HCT116 (cell line): ENCODE measurements at regions not wholly inside any gene's neighbourhood (a gene's known extent, or its start where the extent isn't known, plus 50 kb on each side); places are given as distances from the start of the nearest gene placed in this dataset.

Source experiments
- ATAC-seq: fragments of 200-7000 bp; cut with Tn5 transposase; 2 replicates; pipeline ENCODE4 v1.9.1; 2020; ENCODE audit warnings: mild to moderate bottlenecking, moderate library complexity
- BruUV-seq: library from RNA; stranded (reverse); fragments of 400-500 nt; replicated peaks from 2 replicates; lab custom pipeline; 2021; lab: Mats Ljungman, UMichigan
- CTCF ChIA-PET: fragments of 300-600 bp; sonication (Branson Sonifier 250); formaldehyde crosslinking; loops from one replicate; lab custom pipeline; 2021; ENCODE audit warnings: antibody characterized with exemption; lab: Charles Lee
- POLR2A ChIA-PET: fragments of 300-600, 350-600 bp; sonication (Branson Sonifier 250); formaldehyde crosslinking; loops from one replicate; lab custom pipeline; 2021; ENCODE audit warnings: antibody characterized with exemption; lab: Charles Lee
- RAD21 ChIA-PET, 2 experiments: fragments of 300-600 bp; sonication (Branson Sonifier 250); formaldehyde crosslinking; loops; one replicate each; lab custom pipeline; 2023; ENCODE audit warnings: low total read pairs in 2 of 2; ENCODE audit not compliant: uncharacterized antibody in 2 of 2, unreplicated experiment in 2 of 2, low non-redundant PET in 1 of 2; lab: Charles Lee
- DNase-seq: peaks from one replicate; pipeline ENCODE4 v3.0.0-alpha.2; 2010; ENCODE audit warnings: low read depth, low spot score
- H2AFZ ChIP-seq: fragments of 200-600 bp; shearing (Covaris generic), sonication (generic); 2 replicates; pipeline ENCODE4 v1.6.1; 2017; ENCODE audit warnings: low read depth, mixed run types, mixed read lengths, antibody characterized with exemption, low read length; ENCODE audit not compliant: poor library complexity, severe bottlenecking
- H3K27ac ChIP-seq: 2 replicates; pipeline ENCODE4 v1.5.1; 2012; ENCODE audit warnings: low read depth, low read length
- H3K27me3 ChIP-seq: fragments of 200-600 bp; sonication (generic); 2 replicates; pipeline ENCODE4 v1.6.1; 2016; ENCODE audit warnings: mixed run types, low read length, mixed read lengths; ENCODE audit not compliant: insufficient read depth
- H3K36me3 ChIP-seq, 2 experiments: fragments of 200-500 bp in 1 of 2; fragments of 200-600 bp in 1 of 2; sonication (Bioruptor generic) in 1 of 2; sonication (generic) in 1 of 2; 2 replicates each; pipeline versions ENCODE4 v1.5.1 to v1.6.1; 2014 to 2016; ENCODE audit warnings: low read length in 2 of 2, inconsistent platforms in 1 of 2, mixed read lengths in 1 of 2, mixed run types in 1 of 2; ENCODE audit not compliant: insufficient read depth in 2 of 2, control insufficient read depth in 1 of 2
- H3K4me1 ChIP-seq, 2 experiments: fragments of 200-600 bp in 1 of 2; sonication (generic) in 1 of 2; 2 replicates each; pipeline versions ENCODE4 v1.5.1 to v1.6.1; 2012 to 2017; ENCODE audit warnings: low read length in 2 of 2, inconsistent platforms in 1 of 2, mild to moderate bottlenecking in 1 of 2, mixed read lengths in 1 of 2, mixed run types in 1 of 2, moderate library complexity in 1 of 2; ENCODE audit not compliant: insufficient read depth in 2 of 2, control insufficient read depth in 1 of 2
- H3K4me2 ChIP-seq: fragments of 200-600 bp; sonication (generic); 2 replicates; pipeline ENCODE4 v1.6.1; 2017; ENCODE audit warnings: mixed run types, low read length, mixed read lengths
- H3K4me3 ChIP-seq, 2 experiments: fragments of 200-600 bp in 1 of 2; sonication (generic) in 1 of 2; replicated peaks in 1 of 2; 2 replicates each; pipeline ENCODE4 v1.5.1; 2011 to 2016; ENCODE audit warnings: low read length in 2 of 2, control low read depth in 1 of 2, low read depth in 1 of 2, mild to moderate bottlenecking in 1 of 2, mixed read lengths in 1 of 2, mixed run types in 1 of 2
- H3K79me2 ChIP-seq: fragments of 200-600 bp; sonication (generic); 2 replicates; pipeline ENCODE4 v1.6.1; 2017; ENCODE audit warnings: mild to moderate bottlenecking, mixed run types, low read length, moderate library complexity, mixed read lengths; ENCODE audit not compliant: insufficient read depth
- H3K9ac ChIP-seq: fragments of 200-600 bp; sonication (generic); 2 replicates; pipeline ENCODE4 v1.6.1; 2016; ENCODE audit warnings: low read length, mixed read lengths
- H3K9me2 ChIP-seq: fragments of 200-600 bp; sonication (generic), shearing (Covaris generic); 2 replicates; pipeline ENCODE4 v1.6.1; 2017; ENCODE audit warnings: mixed run types, mild to moderate bottlenecking, moderate library complexity; ENCODE audit not compliant: insufficient read depth
- H3K9me3 ChIP-seq, 2 experiments: fragments of 200-500 bp in 1 of 2; fragments of 200-600 bp in 1 of 2; sonication (Bioruptor generic) in 1 of 2; sonication (generic) in 1 of 2; 2 replicates each; pipeline ENCODE4 v1.6.1; 2014 to 2017; ENCODE audit warnings: low read length in 2 of 2, mixed read lengths in 2 of 2, inconsistent platforms in 1 of 2, low read depth in 1 of 2, mild to moderate bottlenecking in 1 of 2, mixed run types in 1 of 2, moderate library complexity in 1 of 2; ENCODE audit not compliant: control insufficient read depth in 1 of 2, insufficient read depth in 1 of 2
- H4K20me1 ChIP-seq: fragments of 200-600 bp; sonication (generic), shearing (Covaris generic); 2 replicates; pipeline ENCODE4 v1.6.1; 2017; ENCODE audit warnings: mixed run types, mild to moderate bottlenecking, moderate library complexity; ENCODE audit not compliant: insufficient read depth
- ATF3 ChIP-seq: IDR thresholded peaks from 2 replicates; pipeline ENCODE4 v1.6.1; 2012
- CBX3 ChIP-seq: IDR thresholded peaks from 2 replicates; pipeline ENCODE4 v1.6.1; 2012; ENCODE audit warnings: low read depth
- CTCF ChIP-seq, 3 experiments: fragments of 200-600 bp in 1 of 3; sonication (generic) in 1 of 3; IDR thresholded peaks in 2 of 3; conservative IDR thresholded peaks in 1 of 3; 2 replicates each; pipeline ENCODE4 v1.5.1; 2012 to 2017; ENCODE audit warnings: low read depth in 2 of 3, low read length in 2 of 3, antibody characterized with exemption in 1 of 3, borderline replicate concordance in 1 of 3, control low read depth in 1 of 3, mild to moderate bottlenecking in 1 of 3, mixed read lengths in 1 of 3, mixed run types in 1 of 3, moderate library complexity in 1 of 3; ENCODE audit not compliant: insufficient read depth in 1 of 3
- ELF1 ChIP-seq: IDR thresholded peaks from 2 replicates; pipeline ENCODE4 v1.6.1; 2012; ENCODE audit warnings: low read depth, borderline replicate concordance
- EZH2 ChIP-seq: fragments of 200-600 bp; sonication (generic); IDR thresholded peaks from 2 replicates; pipeline ENCODE4 v1.6.1; 2017; ENCODE audit warnings: antibody characterized with exemption, mixed run types
- FOSL1 ChIP-seq: IDR thresholded peaks from 2 replicates; pipeline ENCODE4 v1.6.1; 2012; ENCODE audit warnings: low read depth
- JUND ChIP-seq: IDR thresholded peaks from 2 replicates; pipeline ENCODE4 v1.6.1; 2012
- MAX ChIP-seq: IDR thresholded peaks from 2 replicates; pipeline ENCODE4 v1.6.1; 2012
- POLR2A ChIP-seq: IDR thresholded peaks from 2 replicates; pipeline ENCODE4 v1.7.0; 2011; ENCODE audit warnings: borderline replicate concordance; ENCODE audit not compliant: insufficient read depth, insufficient read length; ENCODE audit errors: extremely low read depth
- RAD21 ChIP-seq: IDR thresholded peaks from 2 replicates; pipeline ENCODE4 v1.6.1; 2012; ENCODE audit warnings: low read depth, mild to moderate bottlenecking
- REST ChIP-seq: IDR thresholded peaks from 2 replicates; pipeline ENCODE4 v1.6.1; 2012; ENCODE audit warnings: low read depth
- SIN3A ChIP-seq: IDR thresholded peaks from 2 replicates; pipeline ENCODE4 v1.6.1; 2012; ENCODE audit warnings: low read depth
- SRF ChIP-seq: IDR thresholded peaks from 2 replicates; pipeline ENCODE4 v1.6.1; 2012; ENCODE audit warnings: low read depth
- TCF7L2 ChIP-seq: IDR thresholded peaks from 2 replicates; pipeline ENCODE4 v1.7.0; 2011; ENCODE audit warnings: borderline replicate concordance, inconsistent platforms; ENCODE audit not compliant: insufficient read depth, insufficient read length; ENCODE audit errors: extremely low read depth
- ZBTB33 ChIP-seq: IDR thresholded peaks from 2 replicates; pipeline ENCODE4 v1.6.1; 2011; ENCODE audit warnings: mild to moderate bottlenecking, low read length, moderate library complexity; ENCODE audit not compliant: insufficient replicate concordance; ENCODE audit errors: extremely low read depth
- ZFX ChIP-seq: fragments of 450-650 bp; IDR thresholded peaks from 2 replicates; pipeline ENCODE4 v1.6.1; 2017
- ZNF274 ChIP-seq: fragments of 200-500 bp; sonication (Bioruptor generic); IDR thresholded peaks from 2 replicates; pipeline ENCODE4 v1.6.1; 2014; ENCODE audit warnings: mild to moderate bottlenecking, low read depth, low read length, inconsistent platforms
- intact Hi-C: fragments of 100-400 bp; cut with micrococcal nuclease; formaldehyde crosslinking; loops from 2 replicates; pipeline ENCODE4 v1.10.0; 2022

- intact Hi-C loops: no loop called here
- POLR2A ChIA-PET: no interaction called here
- BruUV-seq: no TSS peak
- DNase-seq: no peak
- no peak overlapping the region for H3K27ac ChIP-seq
- ATAC-seq: no peak
- H3K4me2 ChIP-seq: no peak overlapping the region
- no peaks in the 10 kb centered on the region for H4K20me1 ChIP-seq
- H3K9ac ChIP-seq: no peak overlapping the region
- no peak overlapping the region for H2AFZ ChIP-seq
- H3K9me3 ChIP-seq: no peaks in the 10 kb centered on the region
- H3K4me3 ChIP-seq: no peak overlapping the region
- no peaks in the 10 kb centered on the region for H3K27me3 ChIP-seq
- no peaks in the 10 kb centered on the region for H3K36me3 ChIP-seq
- CTCF ChIA-PET: no interaction called here
- RAD21 ChIA-PET: no interaction called here
- no peaks in the 10 kb centered on the region for H3K79me2 ChIP-seq
- H3K4me1 ChIP-seq: no peaks in the 10 kb centered on the region
- TF ChIP-seq MAX (no peak), FOSL1 (no peak), SIN3A (no peak), RAD21 (no peak), TCF7L2 (no peak), CTCF (IDR thresholded peaks at IDR 0.05 in 2 of 3, conservative IDR thresholded peaks at IDR 0.05 in 1 of 3; ENCODE audit: borderline replicate concordance in 1 of 3, insufficient read depth in 1 of 3, low read depth in 2 of 3, low read length in 2 of 3) (no peak), ATF3 (no peak), POLR2A (no peak), ELF1 (no peak), CBX3 (no peak), ZNF274 (no peak), SRF (no peak), REST (no peak), ZBTB33 (no peak), JUND (no peak), ZFX (no peak), EZH2 (no peak)
- H3K9me2 ChIP-seq: no peaks in the 10 kb centered on the region
Measured at GRCh38 chr6:1500913-1501312, 108.8 kb upstream of the FOXC1 start.
